Left renal pelvis (tissue), 4 donors: ENCODE measurements at regions not wholly inside any gene's neighbourhood (a gene's known extent, or its start where the extent isn't known, plus 50 kb on each side); places are given as distances from the start of the nearest gene placed in this dataset.
"Not testable (repeated sequence)": the region's sequence is repeated elsewhere in the genome, so short reads cannot be mapped to it uniquely, and the experiment has no call there.

Experiments used
- DNase-seq, 4 donors: peaks; one replicate each; pipeline ENCODE4 v3.0.0-alpha.2; 2013; ENCODE audit warnings: low read depth in 4 of 4, low spot score in 3 of 4

DNA sequence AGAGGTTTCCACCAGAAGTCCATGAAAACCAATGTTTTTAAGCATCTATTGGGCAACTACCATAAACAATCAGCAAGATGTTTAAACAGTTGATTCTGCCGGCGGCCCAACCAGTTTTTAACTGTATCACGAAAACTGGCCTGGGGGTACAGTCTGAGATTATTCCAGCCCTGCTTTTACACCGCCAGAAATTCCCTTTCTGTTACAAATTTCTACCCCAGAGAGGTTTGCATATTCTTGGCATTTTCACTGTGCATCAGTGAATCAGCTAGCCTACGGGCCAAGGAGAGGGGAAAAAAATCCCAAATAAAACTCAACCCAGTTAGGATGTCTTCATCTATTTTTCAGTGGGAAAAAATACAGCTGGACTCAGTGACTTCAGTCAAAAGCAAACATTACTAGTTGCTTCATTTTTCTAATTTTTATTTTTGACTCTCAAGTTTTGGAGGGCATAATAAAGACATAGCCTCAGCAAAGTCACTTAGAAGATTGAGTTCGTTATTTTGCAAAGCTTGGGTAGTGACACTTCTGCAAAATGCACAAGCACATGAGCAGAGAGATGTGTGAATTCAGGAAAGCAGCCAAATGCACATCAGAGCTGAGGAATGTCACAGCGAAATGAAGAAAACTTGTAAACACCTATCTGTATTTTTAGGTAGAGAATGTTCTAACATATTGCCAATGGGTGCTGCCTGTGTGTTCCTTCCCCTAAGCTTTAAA is 167.8 kb upstream of the GK2 start:
- no peak for DNase-seq

DNA sequence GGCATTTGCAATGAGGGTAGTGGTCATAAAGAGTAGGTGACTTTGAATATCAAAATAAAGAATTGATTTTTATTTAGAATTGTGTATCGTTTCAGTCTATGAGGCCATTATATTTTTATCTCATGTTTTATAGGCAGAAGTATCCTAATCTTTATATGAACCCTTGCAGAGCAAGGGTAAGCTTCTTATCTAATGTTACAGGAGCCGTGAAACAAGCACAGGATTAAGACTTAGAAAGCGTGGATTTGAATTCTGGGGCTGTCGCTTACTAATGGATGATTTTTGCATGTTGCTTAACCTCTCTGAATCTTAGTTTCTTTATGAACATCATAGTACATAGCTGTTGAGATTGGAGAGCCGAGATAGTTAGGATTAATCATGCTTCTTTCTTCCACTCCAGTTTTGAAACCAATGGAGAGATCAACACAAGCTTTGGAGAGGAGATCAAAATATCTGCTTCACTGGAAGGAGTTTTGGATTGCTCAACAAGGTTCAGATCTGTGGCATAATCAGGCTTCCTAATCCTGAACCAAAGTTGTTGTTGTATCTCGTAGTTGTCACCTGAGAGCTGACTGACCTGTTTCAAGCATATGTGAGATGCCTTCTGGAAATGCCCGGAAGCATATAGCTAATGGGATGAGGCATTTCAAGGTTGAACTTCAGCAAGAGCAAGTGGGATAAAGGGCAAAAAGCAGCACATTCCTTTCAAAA is 166.9 kb upstream of the GK2 start:
- no peak for DNase-seq

DNA sequence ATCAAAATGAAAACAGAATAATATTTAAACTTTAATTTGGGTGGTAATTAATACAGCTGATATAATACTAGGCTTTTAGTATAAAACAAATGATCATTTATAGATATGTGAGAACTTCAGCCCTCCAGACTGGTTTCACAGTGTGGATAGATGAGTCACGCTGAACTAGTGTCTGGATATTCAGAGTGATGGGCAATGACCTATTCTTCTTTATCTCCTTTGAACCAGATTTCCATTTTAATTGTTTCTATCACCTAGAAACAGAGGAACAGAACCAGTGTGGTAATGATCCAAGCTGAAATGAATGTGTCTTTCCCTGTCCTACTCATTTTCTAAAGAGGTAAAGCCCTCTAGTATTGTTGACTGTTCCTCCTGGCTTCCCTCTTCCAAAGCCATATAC is 155.2 kb upstream of the GK2 start:
- no peak for DNase-seq

DNA sequence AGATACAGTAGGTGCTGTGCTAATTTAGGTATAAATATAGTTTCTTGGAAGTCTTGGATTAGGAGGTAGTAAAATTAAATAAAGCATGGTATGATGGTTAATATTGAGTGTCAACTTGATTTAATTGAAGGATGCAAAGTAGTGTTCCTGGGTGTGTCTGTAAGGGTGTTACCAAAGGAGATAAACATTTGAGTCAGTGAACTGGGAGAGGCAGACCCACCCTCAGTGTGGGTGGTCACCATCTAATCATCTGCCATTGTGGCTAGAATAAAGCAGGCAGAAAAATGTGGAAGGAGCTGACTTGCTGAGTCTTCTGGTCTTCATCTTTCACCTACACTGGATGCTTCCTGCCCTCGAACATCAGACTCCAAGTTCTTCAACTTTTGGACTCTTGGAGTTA is 153.7 kb upstream of the GK2 start:
- DNase-seq: no peak

DNA sequence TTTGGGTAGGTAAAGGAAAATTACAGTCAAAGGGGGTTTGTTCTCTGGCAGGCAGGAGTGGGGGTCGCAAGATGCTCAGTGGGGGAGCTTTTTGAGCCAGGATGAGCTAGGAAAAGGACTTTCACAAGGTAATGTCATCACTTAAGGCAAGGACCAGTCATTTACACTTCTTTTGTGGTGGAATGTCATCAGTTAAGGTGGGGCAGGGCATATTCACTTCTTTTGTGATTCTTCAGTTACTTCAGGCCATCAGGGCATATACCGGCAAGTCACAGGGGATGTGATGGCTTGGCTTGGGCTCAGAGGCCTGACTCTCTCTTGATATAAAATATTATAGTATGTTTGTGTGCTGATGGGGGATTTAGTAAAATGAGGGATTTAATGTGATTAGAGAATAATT is 151.4 kb upstream of the GK2 start:
- DNase-seq: not testable (repeated sequence)

DNA sequence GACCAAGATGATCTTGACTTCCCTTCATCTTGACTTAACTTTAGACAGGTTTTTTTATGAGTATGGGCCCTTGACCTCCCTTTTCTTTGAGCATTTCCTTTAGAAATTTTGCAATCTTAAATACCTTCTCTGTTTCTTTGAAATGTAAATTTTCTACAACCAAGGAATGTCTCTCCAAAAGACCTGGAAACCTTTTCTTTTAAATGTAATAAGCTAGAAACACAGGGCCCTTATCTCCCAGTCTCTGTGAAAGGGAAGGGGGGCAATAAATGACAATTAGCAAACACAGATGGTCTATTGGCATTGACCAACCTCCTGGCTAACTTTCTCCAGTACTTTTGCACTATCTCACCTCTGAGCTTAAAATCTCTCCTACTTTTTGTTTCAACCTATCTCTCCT is 144.3 kb upstream of the GK2 start:
- DNase-seq: no peak

DNA sequence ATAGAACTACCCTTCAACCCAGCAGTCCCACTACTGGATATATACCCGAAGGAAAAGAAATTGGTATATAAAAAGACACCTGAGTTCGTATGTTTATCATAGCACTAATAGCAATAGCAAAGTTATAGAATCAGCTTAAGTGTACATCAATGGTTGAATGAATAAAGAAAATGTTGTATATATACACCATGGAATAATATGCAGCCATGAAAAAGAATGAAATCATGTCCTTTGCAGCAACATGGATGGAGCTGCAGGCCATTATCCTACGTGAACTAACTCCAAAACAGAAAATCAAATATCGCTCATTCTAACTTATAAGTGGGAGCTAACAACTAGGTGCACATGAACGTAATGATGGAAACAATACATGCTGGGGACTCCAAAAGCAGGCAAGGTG is 143.5 kb upstream of the GK2 start:
- DNase-seq: no peak

DNA sequence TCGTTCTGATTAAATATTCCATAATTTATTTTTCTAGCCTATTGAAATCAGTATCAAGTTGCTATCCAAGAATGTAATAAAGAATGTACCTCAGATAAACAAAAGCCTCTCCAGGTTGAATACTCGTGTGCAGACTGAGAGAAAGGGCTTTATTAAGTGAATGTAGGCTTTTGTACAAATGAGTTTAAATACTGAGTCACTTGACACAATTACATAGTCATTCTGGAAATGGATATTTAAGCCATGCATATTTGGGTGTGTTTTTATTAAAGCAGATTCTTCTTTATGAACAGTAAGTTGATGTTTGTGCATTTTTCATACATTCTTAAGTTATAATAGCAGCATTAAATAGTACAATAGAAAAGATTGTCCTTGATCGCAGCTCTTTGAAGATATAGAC is 139.8 kb upstream of the GK2 start:
- no peak for DNase-seq

DNA sequence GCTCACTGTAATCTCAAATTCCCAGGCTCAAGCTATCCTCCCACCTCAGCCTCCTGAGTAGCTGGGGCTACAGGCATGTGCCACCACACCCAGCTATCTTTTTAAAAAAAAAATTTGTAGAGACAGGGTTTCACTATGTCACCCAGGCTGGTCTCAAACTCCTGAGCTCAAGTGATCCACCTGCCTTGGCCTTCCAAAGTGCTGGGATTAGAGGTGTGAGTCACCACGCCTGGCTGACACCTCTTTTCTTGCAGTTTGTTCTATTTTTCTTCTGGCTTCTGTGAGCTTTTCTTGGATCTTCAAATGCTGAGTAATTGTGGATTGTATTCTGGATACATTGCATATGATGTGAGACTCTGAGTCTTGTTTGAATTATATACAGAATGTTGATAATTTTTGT is 137.3 kb upstream of the GK2 start:
- DNase-seq: not testable (repeated sequence)

DNA sequence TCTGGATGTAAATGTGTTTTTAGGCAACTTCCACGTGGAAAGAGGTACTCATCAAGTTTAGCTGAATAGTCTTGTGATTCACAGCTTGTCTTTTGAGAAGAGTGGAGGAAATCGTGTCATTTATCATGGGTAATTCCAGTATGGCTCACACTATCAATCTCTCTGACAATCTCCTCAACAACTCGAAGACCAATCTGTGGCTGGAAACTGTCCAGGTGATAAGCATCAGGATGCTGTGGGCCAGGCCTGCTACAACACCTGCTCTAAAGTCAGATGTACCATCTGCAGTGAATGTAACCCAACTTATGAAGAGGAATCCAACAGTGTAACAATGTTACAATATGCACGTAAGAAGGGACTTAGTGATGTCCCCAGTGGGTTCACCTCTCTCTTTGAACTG is 132.1 kb upstream of the GK2 start:
- DNase-seq: no peak

DNA sequence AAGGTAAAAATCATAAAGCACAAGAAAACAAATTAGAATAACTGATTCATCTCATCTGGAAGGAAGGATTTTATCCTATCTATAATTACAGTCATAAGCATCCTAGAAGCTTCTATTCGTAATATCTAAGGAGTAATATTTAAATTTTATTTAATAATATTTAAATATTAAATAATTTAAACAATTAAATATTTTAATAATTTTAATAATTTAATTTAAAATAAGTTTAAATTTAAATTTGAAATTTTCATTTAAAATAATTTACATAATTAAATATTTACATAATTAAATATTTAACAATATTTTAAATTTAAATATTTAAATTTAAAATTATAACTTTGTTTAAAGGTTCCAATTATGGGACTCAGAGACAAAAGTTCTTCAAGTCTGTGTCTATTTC is 127.5 kb upstream of the GK2 start:
- no peak for DNase-seq

DNA sequence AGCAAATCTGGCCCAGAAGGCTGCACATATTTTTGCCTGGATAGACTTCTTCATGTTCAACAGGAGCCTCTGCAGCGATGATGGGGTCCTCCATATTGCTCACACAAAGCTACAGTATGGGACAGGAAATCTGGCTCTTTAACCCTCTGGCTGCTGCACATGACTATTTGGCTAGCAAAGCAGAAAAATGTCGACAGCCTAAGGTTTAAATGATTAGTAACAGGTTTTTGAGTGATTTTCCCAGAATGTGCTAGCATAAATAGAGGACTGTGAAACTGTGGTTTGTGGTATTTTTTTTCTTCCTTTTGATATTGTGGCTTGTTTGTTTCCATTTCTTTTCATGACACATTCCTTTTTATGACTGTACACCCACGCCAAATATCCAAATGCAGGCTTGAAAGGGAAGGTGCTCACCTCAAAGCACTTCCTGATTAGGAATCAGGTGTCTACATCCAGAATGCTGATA is 120.2 kb upstream of the GK2 start:
- no peak for DNase-seq

DNA sequence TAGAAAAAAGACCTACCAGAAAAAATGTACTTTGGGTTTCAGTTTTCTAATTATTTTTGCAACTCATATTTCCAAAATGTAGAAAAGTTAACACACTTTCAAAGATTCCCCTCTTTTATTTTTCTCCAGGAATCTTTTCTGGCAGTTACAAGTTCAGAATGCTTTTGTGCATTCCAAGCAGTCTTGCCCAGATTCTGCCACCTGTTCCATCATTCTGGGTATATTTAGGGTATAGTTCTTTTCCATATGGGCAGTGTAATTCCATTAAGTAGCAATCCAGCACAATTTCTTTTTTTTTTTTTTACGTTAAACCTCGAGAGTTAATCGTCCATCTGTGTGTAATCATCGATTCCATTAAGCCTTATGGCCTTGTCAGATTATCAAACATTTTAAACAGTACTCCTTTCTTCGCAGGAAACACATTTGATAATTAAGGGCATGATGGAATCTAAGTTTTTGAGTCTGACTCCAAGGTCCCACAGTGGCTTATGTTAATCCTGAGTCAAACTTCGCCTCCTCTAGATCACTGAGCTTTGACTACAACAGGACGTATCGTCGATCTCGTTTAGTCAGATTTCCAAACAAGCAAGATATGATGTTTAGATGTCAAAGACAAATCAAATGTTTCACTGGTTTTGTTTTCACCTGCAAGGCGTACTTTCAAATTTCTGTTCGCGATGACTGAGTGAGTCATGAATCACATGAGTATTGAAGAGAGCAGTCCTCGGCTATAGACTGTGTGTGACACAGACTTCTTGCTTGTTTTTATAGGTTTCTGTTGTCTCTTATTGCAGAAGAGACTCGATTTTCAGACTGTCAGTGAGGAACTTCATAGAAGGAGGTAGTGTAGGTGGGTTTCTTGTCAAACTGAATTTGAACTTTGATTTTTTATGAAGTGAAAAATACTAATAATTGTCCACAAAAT is 118.9 kb upstream of the GK2 start:
- no peak for DNase-seq

DNA sequence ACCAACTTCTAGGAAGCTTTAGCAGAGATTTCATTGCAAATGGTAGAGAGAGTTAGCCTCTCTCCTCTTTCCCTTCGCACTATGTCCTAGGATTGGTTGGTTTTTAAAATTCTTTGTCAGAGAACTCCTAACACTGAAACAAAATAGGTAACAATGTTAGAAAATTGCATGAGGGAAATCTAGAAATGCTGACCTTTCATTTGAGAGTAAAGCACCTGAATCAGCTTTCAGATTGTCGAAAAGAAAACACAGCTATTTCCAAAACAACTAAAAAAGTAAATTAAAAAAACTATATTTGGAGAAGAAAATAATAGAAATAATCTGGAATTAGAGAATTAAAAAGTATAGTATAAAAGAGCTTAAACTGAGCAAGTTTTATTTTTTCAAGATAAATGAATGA is 108.1 kb upstream of the GK2 start:
- DNase-seq: no peak

DNA sequence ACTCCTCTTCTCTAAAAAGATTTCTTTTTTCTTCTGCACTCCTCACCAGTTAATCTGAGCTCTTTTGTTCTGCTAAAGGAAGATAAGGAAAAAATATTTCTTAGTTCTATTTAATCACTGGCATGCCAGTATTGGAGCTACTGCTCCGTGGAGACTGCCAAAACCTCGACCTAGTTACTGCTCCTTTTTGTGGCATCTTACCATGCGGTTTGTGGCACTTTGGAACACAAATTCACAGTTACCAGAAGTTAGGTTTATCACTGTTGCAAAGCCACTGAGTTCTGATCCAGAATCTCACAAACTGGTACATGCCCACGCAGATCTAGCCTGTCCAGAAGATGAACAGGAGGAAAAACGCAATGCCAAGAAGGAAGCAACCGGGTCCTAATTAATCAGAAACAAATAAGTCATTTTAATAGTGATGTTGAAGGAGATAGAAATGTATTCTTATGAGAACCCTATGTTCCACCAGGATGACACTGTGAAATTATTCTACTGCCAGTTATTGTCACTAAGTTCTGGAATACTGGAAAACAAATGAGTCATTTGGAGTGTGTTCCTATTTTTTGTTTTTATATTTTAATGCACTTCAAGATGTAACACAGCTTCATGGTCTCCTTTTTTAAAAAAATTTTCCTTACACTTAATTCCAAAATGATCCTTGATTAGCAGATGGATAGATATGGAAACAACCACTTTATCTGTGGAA is 106.7 kb upstream of the GK2 start:
- DNase-seq: no peak

DNA sequence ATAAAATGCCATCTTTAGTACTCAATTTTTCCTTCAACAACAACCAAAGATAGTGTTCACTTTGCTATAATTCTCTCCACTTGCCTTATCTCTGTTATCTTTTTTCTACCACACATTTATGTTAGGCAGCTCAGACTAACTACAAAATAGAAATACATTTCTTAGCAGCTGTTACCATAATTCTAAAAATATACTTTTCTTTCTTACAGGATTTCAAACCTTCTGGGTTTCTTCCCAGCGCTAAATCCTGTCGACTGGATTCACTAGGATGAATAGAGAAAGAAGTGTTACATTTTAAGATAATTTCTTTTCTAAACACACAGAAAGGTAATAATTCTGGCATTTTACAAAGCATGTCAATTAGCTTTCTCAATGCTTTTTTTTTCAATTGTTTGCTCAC is 105.5 kb upstream of the GK2 start:
- no peak for DNase-seq

DNA sequence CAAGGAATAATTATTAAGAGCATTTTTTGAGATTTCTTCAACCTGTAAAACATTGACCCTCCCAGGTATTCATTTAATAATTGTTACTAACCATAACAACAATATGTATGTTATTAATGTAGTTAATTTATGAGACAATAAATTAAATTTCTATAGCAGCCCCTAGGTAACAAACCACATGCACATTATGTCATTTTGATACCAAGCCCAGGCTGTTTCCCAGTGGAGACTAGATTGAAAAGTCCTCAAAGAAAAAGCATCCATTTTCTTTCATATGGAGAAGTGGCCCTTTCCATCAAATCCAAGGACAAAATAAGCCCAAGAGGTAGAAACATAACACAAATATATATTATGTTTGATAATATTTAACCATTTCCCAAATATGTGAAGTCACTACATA is 104.3 kb upstream of the GK2 start:
- no peak for DNase-seq

DNA sequence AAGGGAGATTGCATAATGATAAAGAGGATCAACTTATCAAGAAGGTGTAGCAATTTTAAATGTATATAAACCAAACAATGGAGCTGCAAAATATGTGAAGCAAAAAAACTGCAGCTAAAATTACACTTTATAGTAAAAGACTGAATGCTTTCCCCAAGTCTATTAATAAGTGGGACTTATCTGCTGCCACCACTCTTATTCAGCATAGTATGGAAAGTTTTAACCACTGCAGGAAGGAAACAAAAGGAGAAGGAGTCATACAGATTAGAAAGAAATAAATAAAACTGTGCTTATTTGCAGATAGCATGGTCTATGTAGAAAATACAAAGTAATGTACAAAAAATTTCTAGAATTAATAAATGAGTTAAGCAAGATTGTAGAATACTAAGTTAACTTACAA is 94.1 kb upstream of the GK2 start:
- DNase-seq: no peak

DNA sequence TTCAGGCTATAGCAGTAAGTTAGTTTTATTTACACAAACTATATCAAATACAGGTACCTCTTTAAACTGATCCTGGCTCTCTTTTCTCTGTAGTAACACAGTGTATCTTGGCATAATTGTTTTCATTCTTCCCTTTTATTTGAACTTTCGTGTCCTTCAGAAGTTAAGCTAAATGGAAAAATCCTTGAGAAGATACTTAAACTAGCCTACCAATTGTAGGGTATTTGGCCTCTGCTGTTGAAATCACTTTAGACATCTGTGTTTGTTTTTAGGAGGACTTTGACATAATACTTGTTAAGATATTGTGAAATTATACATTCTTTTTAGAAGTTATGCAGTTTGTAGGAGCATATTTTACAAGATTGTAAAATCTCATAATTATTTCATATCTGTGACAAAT is 90.3 kb upstream of the GK2 start:
- no peak for DNase-seq

DNA sequence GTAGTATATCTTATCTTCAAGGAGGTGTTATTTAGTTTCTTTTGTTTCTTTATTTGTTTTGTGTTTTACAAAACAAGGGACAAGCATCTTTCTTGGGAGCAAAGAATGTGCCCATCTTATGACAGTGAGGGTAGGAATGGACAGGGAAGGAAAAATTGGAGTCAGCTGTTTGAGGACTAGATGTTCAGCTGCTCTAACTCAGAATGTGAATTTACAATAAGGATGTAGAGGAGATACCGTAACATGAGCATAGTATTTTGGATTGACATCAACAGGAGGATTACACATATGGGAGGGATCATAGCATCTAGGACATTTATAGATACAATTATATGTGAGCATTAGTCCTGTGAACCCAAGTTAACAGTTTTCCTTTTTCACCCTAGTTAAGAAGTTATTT is 89.0 kb upstream of the GK2 start:
- no peak for DNase-seq

DNA sequence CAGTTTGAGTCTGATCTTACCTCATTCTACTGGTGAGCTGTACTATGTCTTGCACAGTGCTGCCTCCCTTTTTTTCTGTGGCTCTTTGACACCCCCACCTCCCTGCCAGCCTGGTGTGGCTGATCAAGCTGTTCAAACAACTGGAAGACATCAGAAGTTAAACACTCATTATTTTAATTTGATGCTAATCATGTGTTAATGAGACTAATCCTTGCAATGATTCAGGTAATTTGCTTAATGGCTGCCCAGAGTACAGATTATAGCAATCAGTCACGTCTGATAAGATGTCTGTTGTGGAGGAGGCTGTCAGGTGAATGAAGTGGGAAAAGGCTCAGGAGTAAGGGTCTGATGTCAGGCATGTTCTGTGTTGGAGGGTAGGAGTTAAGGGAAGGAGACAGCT is 87.4 kb upstream of the GK2 start:
- DNase-seq: no peak
